Kidney (tissue), 13 donors: ENCODE measurements at regions not wholly inside any gene's neighbourhood (a gene's known extent, or its start where the extent isn't known, plus 50 kb on each side); places are given as distances from the start of the nearest gene placed in this dataset.

Experiments used
- DNase-seq, 5 donors: peaks; one replicate each; pipeline ENCODE4 v3.0.0-alpha.2; 2013 to 2020
- FAIRE-seq: peaks from 2 replicates; lab custom pipeline; 2012; peaks lifted over from hg19 to GRCh38; lab: Jason Lieb, UNC
- H3K27ac ChIP-seq, 2 donors: one replicate each; pipeline ENCODE4 v1.7.0; 2013; ENCODE audit warnings: low read depth in 2 of 2, low read length in 2 of 2, inconsistent platforms in 1 of 2
- H3K27me3 ChIP-seq: one replicate; pipeline ENCODE4 v1.7.1; 2013; ENCODE audit warnings: low read length, inconsistent platforms; ENCODE audit not compliant: control insufficient read depth, insufficient read depth
- H3K36me3 ChIP-seq, 3 donors: one replicate each; pipeline versions ENCODE4 v1.7.0 to v1.7.1; 2013; ENCODE audit warnings: low read length in 3 of 3, control low read depth in 1 of 3, inconsistent platforms in 1 of 3; ENCODE audit not compliant: insufficient read depth in 3 of 3, control insufficient read depth in 2 of 3
- H3K4me1 ChIP-seq, 3 donors: one replicate each; pipeline versions ENCODE4 v1.7.0 to v1.7.1; 2013; ENCODE audit warnings: low read length in 3 of 3, inconsistent platforms in 1 of 3, low read depth in 1 of 3; ENCODE audit not compliant: control insufficient read depth in 2 of 3, insufficient read depth in 2 of 3
- H3K4me3 ChIP-seq, 3 donors: one replicate each; pipeline versions ENCODE4 v1.7.0 to v1.8.1; 2013; ENCODE audit warnings: low read length in 3 of 3, control low read depth in 1 of 3, inconsistent platforms in 1 of 3
- H3K9ac ChIP-seq, 3 donors: one replicate each; pipeline versions ENCODE4 v1.7.0 to v1.7.1; 2013; ENCODE audit warnings: low read length in 3 of 3, control low read depth in 1 of 3, inconsistent platforms in 1 of 3
- H3K9me3 ChIP-seq, 3 donors: one replicate each; pipeline versions ENCODE4 v1.7.0 to v1.7.1; 2013; ENCODE audit warnings: low read length in 3 of 3, control low read depth in 1 of 3, inconsistent platforms in 1 of 3; ENCODE audit not compliant: control insufficient read depth in 2 of 3, insufficient read depth in 1 of 3
- intact Hi-C: fragments of 100-400 bp; cut with DNase I; formaldehyde crosslinking; loops from one replicate; pipeline ENCODE4 v1.11.1; 2022
- TF ChIP-seq, protein P1 (sequence below): IDR thresholded peaks from 3 replicates; pipeline ENCODE4 v1.5.1; 2012; ENCODE audit warnings: mild to moderate bottlenecking, moderate library complexity, borderline replicate concordance; ENCODE audit not compliant: insufficient read depth; ENCODE audit errors: extremely low read depth
- donor health status: control.
- donor health status: control.
- donor health status: control.
- donor health status: control.
- donor health status: control.
- donor health status: DM: yes; HTN: yes; CAD: no.
- donor health status: Normal renal cell carcinoma (clear cell type).

DNA sequence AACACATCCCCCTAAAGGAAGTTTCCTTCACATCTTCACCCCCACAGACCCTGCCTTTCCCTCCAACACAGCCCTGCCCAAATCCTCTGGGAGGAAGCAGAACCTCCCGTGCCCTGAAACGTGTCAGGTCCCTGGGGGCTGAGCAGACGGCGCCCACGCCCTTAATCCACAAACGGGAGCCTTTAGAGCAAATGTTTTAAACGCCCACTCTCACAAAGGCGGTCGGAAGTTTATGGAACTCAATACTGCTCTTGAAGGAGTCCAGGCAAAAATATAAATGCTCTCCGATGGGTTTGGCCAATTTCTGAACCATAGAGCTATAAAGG lies 237.1 kb upstream of the AFDN start:
- Histone ChIP-seq H3K9ac (no peak overlapping the region), H3K9me3 (no peaks in the 10 kb centered on the region), H3K36me3 (no peaks in the 10 kb centered on the region), H3K27ac (no peak overlapping the region), H3K27me3 (no peaks in the 10 kb centered on the region), H3K4me3 (no peak overlapping the region), H3K4me1 (no peaks in the 10 kb centered on the region)
- no peak for DNase-seq
- no peak for FAIRE-seq
- intact Hi-C loops, result no loop called here
- TF ChIP-seq, protein P1, sequence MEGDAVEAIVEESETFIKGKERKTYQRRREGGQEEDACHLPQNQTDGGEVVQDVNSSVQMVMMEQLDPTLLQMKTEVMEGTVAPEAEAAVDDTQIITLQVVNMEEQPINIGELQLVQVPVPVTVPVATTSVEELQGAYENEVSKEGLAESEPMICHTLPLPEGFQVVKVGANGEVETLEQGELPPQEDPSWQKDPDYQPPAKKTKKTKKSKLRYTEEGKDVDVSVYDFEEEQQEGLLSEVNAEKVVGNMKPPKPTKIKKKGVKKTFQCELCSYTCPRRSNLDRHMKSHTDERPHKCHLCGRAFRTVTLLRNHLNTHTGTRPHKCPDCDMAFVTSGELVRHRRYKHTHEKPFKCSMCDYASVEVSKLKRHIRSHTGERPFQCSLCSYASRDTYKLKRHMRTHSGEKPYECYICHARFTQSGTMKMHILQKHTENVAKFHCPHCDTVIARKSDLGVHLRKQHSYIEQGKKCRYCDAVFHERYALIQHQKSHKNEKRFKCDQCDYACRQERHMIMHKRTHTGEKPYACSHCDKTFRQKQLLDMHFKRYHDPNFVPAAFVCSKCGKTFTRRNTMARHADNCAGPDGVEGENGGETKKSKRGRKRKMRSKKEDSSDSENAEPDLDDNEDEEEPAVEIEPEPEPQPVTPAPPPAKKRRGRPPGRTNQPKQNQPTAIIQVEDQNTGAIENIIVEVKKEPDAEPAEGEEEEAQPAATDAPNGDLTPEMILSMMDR, result no peak

DNA sequence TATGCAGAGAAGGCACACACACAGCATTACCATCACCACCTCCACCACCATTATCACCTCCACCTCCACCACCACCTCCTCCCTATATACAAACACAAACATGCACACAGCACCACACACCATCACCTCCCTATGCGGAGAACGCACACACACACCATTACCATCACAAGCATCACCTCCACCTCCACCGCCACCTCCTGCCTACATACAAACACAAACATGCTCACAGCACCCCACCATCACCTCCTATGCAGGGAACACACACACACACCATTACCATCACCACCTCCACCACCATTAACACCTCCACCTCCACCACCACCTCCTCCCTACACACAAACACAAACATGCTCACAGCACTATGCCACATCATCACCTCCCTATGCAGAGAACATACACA lies 236.5 kb upstream of the AFDN start:
- no peak for DNase-seq

More for the DNA sequence above, 236.5 kb upstream of the AFDN start:
- FAIRE-seq, result no peak
- H3K4me3 ChIP-seq, result peak overlapping the region in 1 of 3 donors; percentile 36
- TF ChIP-seq, protein P1, result no peak
- no peak overlapping the region for H3K27ac ChIP-seq
- H3K9me3 ChIP-seq, result no peaks in the 10 kb centered on the region
- no peaks in the 10 kb centered on the region for H3K4me1 ChIP-seq
- no peak overlapping the region for H3K9ac ChIP-seq
- H3K36me3 ChIP-seq, result no peaks in the 10 kb centered on the region
- intact Hi-C loops, result no loop called here
- no peaks in the 10 kb centered on the region for H3K27me3 ChIP-seq
